ENCODE measurements at regions not wholly inside any gene's neighbourhood (a gene's known extent, or its start where the extent isn't known, plus 50 kb on each side); places are given as distances from the start of the nearest gene placed in this dataset.

GRCh38 chr20:62543470-62544302, 67.9 kb upstream of the GATA5 start:
- no peaks in the 10 kb centered on the region for H3K9me3 ChIP-seq (ENCODE audit: insufficient read depth, low read depth, low read length)
- no peaks in the 10 kb centered on the region for H3K36me3 ChIP-seq (ENCODE audit: insufficient read depth, low read length)
- H3K4me2 ChIP-seq (ENCODE audit: low read depth, low read length, poor library complexity, severe bottlenecking), result no peak overlapping the region
- H3K9me2 ChIP-seq (replicated peaks; ENCODE audit: low read depth, low read length), result no peaks in the 10 kb centered on the region
- H4K20me1 ChIP-seq (ENCODE audit: insufficient read depth, low read length, poor library complexity, severe bottlenecking), result no peaks in the 10 kb centered on the region
- H3K4me1 ChIP-seq (ENCODE audit: insufficient read depth, low read length, poor library complexity, severe bottlenecking), result peaks cover 14% of the 10 kb centered on the region
- H3F3A ChIP-seq (ENCODE audit: low read depth), result no peaks in the 10 kb centered on the region
- H2AFZ ChIP-seq (ENCODE audit: low read length), result no peak overlapping the region
- no peak for TF ChIP-seq EZH2phosphoT487 (IDR thresholded peaks at IDR 0.05; ENCODE audit: borderline replicate concordance)
- TF ChIP-seq, protein P1, sequence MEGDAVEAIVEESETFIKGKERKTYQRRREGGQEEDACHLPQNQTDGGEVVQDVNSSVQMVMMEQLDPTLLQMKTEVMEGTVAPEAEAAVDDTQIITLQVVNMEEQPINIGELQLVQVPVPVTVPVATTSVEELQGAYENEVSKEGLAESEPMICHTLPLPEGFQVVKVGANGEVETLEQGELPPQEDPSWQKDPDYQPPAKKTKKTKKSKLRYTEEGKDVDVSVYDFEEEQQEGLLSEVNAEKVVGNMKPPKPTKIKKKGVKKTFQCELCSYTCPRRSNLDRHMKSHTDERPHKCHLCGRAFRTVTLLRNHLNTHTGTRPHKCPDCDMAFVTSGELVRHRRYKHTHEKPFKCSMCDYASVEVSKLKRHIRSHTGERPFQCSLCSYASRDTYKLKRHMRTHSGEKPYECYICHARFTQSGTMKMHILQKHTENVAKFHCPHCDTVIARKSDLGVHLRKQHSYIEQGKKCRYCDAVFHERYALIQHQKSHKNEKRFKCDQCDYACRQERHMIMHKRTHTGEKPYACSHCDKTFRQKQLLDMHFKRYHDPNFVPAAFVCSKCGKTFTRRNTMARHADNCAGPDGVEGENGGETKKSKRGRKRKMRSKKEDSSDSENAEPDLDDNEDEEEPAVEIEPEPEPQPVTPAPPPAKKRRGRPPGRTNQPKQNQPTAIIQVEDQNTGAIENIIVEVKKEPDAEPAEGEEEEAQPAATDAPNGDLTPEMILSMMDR (conservative IDR thresholded peaks at IDR 0.05; ENCODE audit: low read length), result no peak
- no peaks in the 10 kb centered on the region for H3K27me3 ChIP-seq (ENCODE audit: insufficient read depth, low read length, poor library complexity, severe bottlenecking)
- no peak overlapping the region for H3K4me3 ChIP-seq (ENCODE audit: low read length, poor library complexity, severe bottlenecking)
- no peaks in the 10 kb centered on the region for H3K79me2 ChIP-seq (ENCODE audit: insufficient read depth, low read length)
- H3K9ac ChIP-seq (ENCODE audit: low read depth, low read length, poor library complexity, severe bottlenecking), result no peak overlapping the region

- TF ChIP-seq, protein P1 (conservative IDR thresholded peaks at IDR 0.05; ENCODE audit: low read length), result no peak
- no peak for TF ChIP-seq EZH2phosphoT487 (IDR thresholded peaks at IDR 0.05; ENCODE audit: borderline replicate concordance)
Measured at GRCh38 chr20:62544505-62545055, 68.8 kb upstream of the GATA5 start.

GRCh38 chr20:62545271-62545670, 69.5 kb upstream of the GATA5 start:
- no peak overlapping the region for H3K4me3 ChIP-seq (ENCODE audit: low read length, poor library complexity, severe bottlenecking)
- no peaks in the 10 kb centered on the region for H3F3A ChIP-seq (ENCODE audit: low read depth)
- H3K4me1 ChIP-seq (ENCODE audit: insufficient read depth, low read length, poor library complexity, severe bottlenecking), result peaks cover 30% of the 10 kb centered on the region
- H3K9me2 ChIP-seq (replicated peaks; ENCODE audit: low read depth, low read length), result no peaks in the 10 kb centered on the region
- no peaks in the 10 kb centered on the region for H3K36me3 ChIP-seq (ENCODE audit: insufficient read depth, low read length)
- H3K9me3 ChIP-seq (ENCODE audit: insufficient read depth, low read depth, low read length), result no peaks in the 10 kb centered on the region
- H3K9ac ChIP-seq (ENCODE audit: low read depth, low read length, poor library complexity, severe bottlenecking), result no peak overlapping the region
- no peak overlapping the region for H3K4me2 ChIP-seq (ENCODE audit: low read depth, low read length, poor library complexity, severe bottlenecking)
- H3K79me2 ChIP-seq (ENCODE audit: insufficient read depth, low read length), result no peaks in the 10 kb centered on the region
- no peak overlapping the region for H2AFZ ChIP-seq (ENCODE audit: low read length)
- no peaks in the 10 kb centered on the region for H3K27me3 ChIP-seq (ENCODE audit: insufficient read depth, low read length, poor library complexity, severe bottlenecking)
- H4K20me1 ChIP-seq (ENCODE audit: insufficient read depth, low read length, poor library complexity, severe bottlenecking), result no peaks in the 10 kb centered on the region
- TF ChIP-seq, protein P1 (conservative IDR thresholded peaks at IDR 0.05; ENCODE audit: low read length), result no peak
- TF ChIP-seq EZH2phosphoT487 (IDR thresholded peaks at IDR 0.05; ENCODE audit: borderline replicate concordance), result no peak

More at GRCh38 chr20:62544505-62545055, 68.8 kb upstream of the GATA5 start:
- no peaks in the 10 kb centered on the region for H3K27me3 ChIP-seq (ENCODE audit: insufficient read depth, low read length, poor library complexity, severe bottlenecking)
- no peak overlapping the region for H3K4me2 ChIP-seq (ENCODE audit: low read depth, low read length, poor library complexity, severe bottlenecking)
- no peaks in the 10 kb centered on the region for H3K36me3 ChIP-seq (ENCODE audit: insufficient read depth, low read length)
- no peaks in the 10 kb centered on the region for H3F3A ChIP-seq (ENCODE audit: low read depth)
- H4K20me1 ChIP-seq (ENCODE audit: insufficient read depth, low read length, poor library complexity, severe bottlenecking), result no peaks in the 10 kb centered on the region
- H3K9me2 ChIP-seq (replicated peaks; ENCODE audit: low read depth, low read length), result no peaks in the 10 kb centered on the region
- no peaks in the 10 kb centered on the region for H3K79me2 ChIP-seq (ENCODE audit: insufficient read depth, low read length)
- H3K4me3 ChIP-seq (ENCODE audit: low read length, poor library complexity, severe bottlenecking), result no peak overlapping the region
- H3K4me1 ChIP-seq (ENCODE audit: insufficient read depth, low read length, poor library complexity, severe bottlenecking), result peaks cover 23% of the 10 kb centered on the region
- no peak overlapping the region for H3K9ac ChIP-seq (ENCODE audit: low read depth, low read length, poor library complexity, severe bottlenecking)
- no peaks in the 10 kb centered on the region for H3K9me3 ChIP-seq (ENCODE audit: insufficient read depth, low read depth, low read length)
- no peak overlapping the region for H2AFZ ChIP-seq (ENCODE audit: low read length)
